Gastrocnemius medialis (tissue), 4 donors: ENCODE measurements at regions not wholly inside any gene's neighbourhood (a gene's known extent, or its start where the extent isn't known, plus 50 kb on each side); places are given as distances from the start of the nearest gene placed in this dataset.
"Not testable (repeated sequence)": the region's sequence is repeated elsewhere in the genome, so short reads cannot be mapped to it uniquely, and the experiment has no call there.

Source experiments
- ATAC-seq, 2 donors: fragments of 150-250 bp; one replicate each; pipeline ENCODE4 v1.9.1; 2016
- DNase-seq, 2 donors: peaks; one replicate each; pipeline ENCODE4 v3.0.0-alpha.2; 2019
- H3K27ac ChIP-seq, 4 donors: fragments of 200-600 bp; sonication (generic); 1 replicate in 1 of 4; 2 replicates in 3 of 4; pipeline ENCODE4 v1.5.1; 2016 to 2018; ENCODE audit warnings: mild to moderate bottlenecking in 2 of 4, moderate library complexity in 1 of 4
- H3K27me3 ChIP-seq, 3 donors: fragments of 200-600 bp; sonication (generic) in 2 of 3; 1 replicate in 1 of 3; 2 replicates in 2 of 3; pipeline versions ENCODE4 v1.5.1 to v1.6.0; 2016 to 2019; ENCODE audit warnings: mild to moderate bottlenecking in 1 of 3, moderate library complexity in 1 of 3
- H3K36me3 ChIP-seq, 2 donors: fragments of 200-600 bp; sonication (generic) in 1 of 2; one replicate each; pipeline ENCODE4 v1.5.1; 2017 to 2018
- H3K4me1 ChIP-seq, 2 donors: fragments of 200-600 bp; sonication (generic) in 1 of 2; one replicate each; pipeline ENCODE4 v1.5.1; 2016 to 2017; ENCODE audit warnings: mild to moderate bottlenecking in 2 of 2
- H3K4me3 ChIP-seq, 4 donors: fragments of 200-600 bp; sonication (generic) in 3 of 4; 1 replicate in 1 of 4; 2 replicates in 3 of 4; pipeline ENCODE4 v1.5.1; 2016 to 2019; ENCODE audit warnings: mild to moderate bottlenecking in 2 of 4
- H3K9me3 ChIP-seq, 3 donors: fragments of 200-600 bp; sonication (generic) in 2 of 3; 1 replicate in 1 of 3; 2 replicates in 2 of 3; pipeline ENCODE4 v1.5.1; 2016 to 2019
- POLR2A ChIP-seq, 2 donors: fragments of 450-650 bp; IDR thresholded peaks; one replicate each; pipeline ENCODE4 v1.6.1; 2017; ENCODE audit warnings: antibody characterized with exemption in 2 of 2, mild to moderate bottlenecking in 2 of 2, moderate library complexity in 2 of 2
- in situ Hi-C, 4 donors: fragments of 200-750 bp; cut with MboI; loops; one replicate each; pipeline versions ENCODE4 v1.15.0 to v1.8.0; 2017; ENCODE audit warnings: low sequenced_read_pairs in 4 of 4
- intact Hi-C: fragments of 100-400 bp; cut with DNase I; formaldehyde crosslinking; loops from one replicate; pipeline ENCODE4 v1.15.1; 2023; ENCODE audit warnings: low total_unique reads
- TF ChIP-seq, protein P1 (sequence below), 5 experiments: fragments of 450-650 bp in 3 of 5; fragments of 200-600 bp in 2 of 5; sonication (generic) in 2 of 5; IDR thresholded peaks in 4 of 5; conservative IDR thresholded peaks in 1 of 5; 1 replicate in 4 of 5; 2 replicates in 1 of 5; pipeline ENCODE4 v1.5.1; 2016 to 2019; ENCODE audit warnings: antibody characterized with exemption in 5 of 5, mild to moderate bottlenecking in 3 of 5, moderate library complexity in 3 of 5

DNA sequence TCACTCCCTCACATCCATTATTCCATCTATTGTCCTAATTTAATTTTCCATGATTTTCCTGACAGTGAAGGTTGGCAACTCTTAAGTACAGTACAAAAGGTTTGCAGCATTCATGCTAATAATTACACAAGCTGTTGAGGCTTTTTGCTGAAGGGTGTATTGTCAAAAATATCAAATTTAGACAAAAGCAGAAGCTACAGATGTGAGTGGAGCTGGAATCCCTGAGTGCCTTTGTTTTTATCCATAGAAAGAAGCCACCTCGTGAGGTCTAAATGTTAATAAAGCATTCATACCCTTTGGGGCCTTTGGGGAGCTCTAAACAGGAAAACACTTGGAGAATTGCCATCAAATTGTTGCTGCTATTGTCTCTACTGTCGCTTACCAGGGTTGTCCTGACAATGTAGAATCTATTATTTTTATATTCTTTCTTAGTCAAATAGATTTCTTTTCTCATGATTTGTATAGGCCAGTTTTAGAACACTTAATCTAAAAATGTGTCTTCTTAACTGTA lies 185.8 kb upstream of the ROBO1 start:
- in situ Hi-C loops: no loop called here
- H3K36me3 ChIP-seq: no peaks in the 10 kb centered on the region
- H3K4me3 ChIP-seq: no peak overlapping the region
- intact Hi-C loops: no loop called here
- TF ChIP-seq, protein P1, sequence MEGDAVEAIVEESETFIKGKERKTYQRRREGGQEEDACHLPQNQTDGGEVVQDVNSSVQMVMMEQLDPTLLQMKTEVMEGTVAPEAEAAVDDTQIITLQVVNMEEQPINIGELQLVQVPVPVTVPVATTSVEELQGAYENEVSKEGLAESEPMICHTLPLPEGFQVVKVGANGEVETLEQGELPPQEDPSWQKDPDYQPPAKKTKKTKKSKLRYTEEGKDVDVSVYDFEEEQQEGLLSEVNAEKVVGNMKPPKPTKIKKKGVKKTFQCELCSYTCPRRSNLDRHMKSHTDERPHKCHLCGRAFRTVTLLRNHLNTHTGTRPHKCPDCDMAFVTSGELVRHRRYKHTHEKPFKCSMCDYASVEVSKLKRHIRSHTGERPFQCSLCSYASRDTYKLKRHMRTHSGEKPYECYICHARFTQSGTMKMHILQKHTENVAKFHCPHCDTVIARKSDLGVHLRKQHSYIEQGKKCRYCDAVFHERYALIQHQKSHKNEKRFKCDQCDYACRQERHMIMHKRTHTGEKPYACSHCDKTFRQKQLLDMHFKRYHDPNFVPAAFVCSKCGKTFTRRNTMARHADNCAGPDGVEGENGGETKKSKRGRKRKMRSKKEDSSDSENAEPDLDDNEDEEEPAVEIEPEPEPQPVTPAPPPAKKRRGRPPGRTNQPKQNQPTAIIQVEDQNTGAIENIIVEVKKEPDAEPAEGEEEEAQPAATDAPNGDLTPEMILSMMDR (IDR thresholded peaks at IDR 0.05 in 4 of 5, conservative IDR thresholded peaks at IDR 0.05 in 1 of 5): no peak
- TF ChIP-seq POLR2A (IDR thresholded peaks at IDR 0.05): no peak
- ATAC-seq (no peak), DNase-seq (no peak)
- H3K9me3 ChIP-seq: no peaks in the 10 kb centered on the region
- no peak overlapping the region for H3K27ac ChIP-seq
- no peaks in the 10 kb centered on the region for H3K4me1 ChIP-seq
- no peaks in the 10 kb centered on the region for H3K27me3 ChIP-seq

DNA sequence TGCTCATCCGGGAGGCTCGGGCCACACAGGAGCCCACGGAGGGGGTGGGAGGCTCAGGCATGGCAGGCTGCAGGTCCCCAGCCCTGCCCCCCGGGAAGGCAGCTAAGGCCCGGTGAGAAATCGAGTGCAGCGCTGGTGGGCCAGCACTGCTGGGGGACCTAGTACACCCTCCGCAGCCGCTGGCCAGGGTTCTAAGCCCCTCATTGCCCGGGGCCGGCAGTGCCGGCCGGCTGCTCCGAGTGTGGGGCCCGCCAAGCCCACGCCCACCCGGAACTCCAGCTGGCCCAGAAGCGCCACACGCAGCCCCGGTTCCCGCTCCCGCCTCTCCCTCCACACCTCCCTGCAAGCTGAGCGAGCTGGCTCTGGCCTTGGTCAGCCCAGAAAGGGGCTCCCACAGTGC lies 183.6 kb upstream of the ROBO1 start:
- H3K4me3 ChIP-seq, in situ Hi-C loops, DNase-seq, ATAC-seq, H3K9me3 ChIP-seq, H3K36me3 ChIP-seq, H3K27me3 ChIP-seq, intact Hi-C loops, H3K27ac ChIP-seq, H3K4me1 ChIP-seq: not testable (repeated sequence)

DNA sequence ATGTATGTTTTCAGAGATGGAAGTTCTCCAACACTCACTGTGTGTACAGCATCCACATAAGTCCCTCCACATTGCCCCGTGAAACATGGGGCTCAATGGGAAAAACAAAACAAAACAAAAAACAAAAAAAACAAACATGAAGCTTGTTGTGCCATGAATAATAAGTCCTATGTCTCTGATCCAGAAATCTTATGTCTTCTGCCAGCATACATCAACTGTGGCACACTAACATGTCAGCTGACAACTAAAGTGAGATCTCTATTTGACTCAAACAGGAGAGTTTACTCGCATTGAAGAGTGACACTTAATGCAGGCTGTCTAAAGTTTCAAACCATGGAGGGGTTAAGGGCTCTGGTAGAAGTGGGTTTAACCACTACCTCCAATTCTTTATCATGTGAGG lies 180.2 kb upstream of the ROBO1 start:
- intact Hi-C loops: no loop called here
- H3K27ac ChIP-seq: no peak overlapping the region
- no peak overlapping the region for H3K4me3 ChIP-seq
- in situ Hi-C loops: no loop called here
- DNase-seq (no peak), ATAC-seq (no peak)
- H3K4me1 ChIP-seq: no peaks in the 10 kb centered on the region
- no peaks in the 10 kb centered on the region for H3K27me3 ChIP-seq
- H3K9me3 ChIP-seq: no peaks in the 10 kb centered on the region
- TF ChIP-seq, protein P1 (IDR thresholded peaks at IDR 0.05 in 4 of 5, conservative IDR thresholded peaks at IDR 0.05 in 1 of 5): no peak
- TF ChIP-seq POLR2A (IDR thresholded peaks at IDR 0.05): no peak
- H3K36me3 ChIP-seq: no peaks in the 10 kb centered on the region

DNA sequence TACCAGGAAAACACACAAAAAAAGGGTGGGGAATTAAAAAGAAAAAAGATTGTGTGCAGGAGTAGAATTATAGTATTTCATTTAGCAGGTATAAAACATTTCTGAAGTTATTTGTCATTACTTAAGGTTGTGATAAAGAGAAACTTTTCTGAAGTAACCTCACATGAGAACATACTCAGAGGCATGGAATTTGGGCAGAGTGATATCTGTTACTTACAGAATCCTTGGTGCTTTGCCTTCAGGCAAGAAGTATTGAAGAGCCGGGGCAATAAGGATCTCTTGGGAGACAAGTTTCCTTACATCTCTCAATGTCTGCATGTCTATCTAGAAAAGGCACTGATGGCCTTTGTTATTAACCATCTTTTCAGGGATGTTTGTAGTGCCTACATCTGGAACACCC lies 179.7 kb upstream of the ROBO1 start:
- Histone ChIP-seq H3K36me3 (no peaks in the 10 kb centered on the region), H3K27ac (no peak overlapping the region), H3K4me3 (no peak overlapping the region), H3K4me1 (no peaks in the 10 kb centered on the region), H3K9me3 (no peaks in the 10 kb centered on the region), H3K27me3 (no peaks in the 10 kb centered on the region)
- DNase-seq (no peak), ATAC-seq (no peak)
- intact Hi-C loops (no loop called here), in situ Hi-C loops (no loop called here)
- TF ChIP-seq POLR2A (IDR thresholded peaks at IDR 0.05): no peak
- TF ChIP-seq, protein P1 (IDR thresholded peaks at IDR 0.05 in 4 of 5, conservative IDR thresholded peaks at IDR 0.05 in 1 of 5): no peak

DNA sequence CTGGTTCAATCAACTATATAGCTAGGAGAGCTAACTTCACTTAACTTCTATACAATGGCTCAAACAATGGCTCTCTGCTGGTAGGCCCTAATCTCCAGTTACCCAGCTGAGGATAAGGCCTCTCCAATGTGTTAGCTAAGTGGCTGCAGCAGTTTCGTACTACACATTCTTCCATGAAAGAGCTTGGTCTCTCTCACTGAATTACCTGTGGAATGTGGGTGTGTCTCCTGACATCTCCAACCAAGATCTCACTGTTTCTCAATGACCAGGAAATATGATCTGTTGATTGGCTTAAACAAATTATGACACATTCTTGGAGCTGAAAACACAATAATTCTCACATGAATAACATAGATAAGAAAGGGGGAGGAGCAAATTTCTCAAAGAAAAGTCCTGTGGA lies 169.8 kb upstream of the ROBO1 start:
- no peak for DNase-seq
- no peak for TF ChIP-seq POLR2A (IDR thresholded peaks at IDR 0.05)
- TF ChIP-seq, protein P1 (IDR thresholded peaks at IDR 0.05 in 4 of 5, conservative IDR thresholded peaks at IDR 0.05 in 1 of 5): no peak
- ATAC-seq: no peak
- H3K36me3 ChIP-seq: no peaks in the 10 kb centered on the region
- no peak overlapping the region for H3K4me3 ChIP-seq
- H3K4me1 ChIP-seq: no peaks in the 10 kb centered on the region
- H3K27ac ChIP-seq: no peak overlapping the region
- H3K27me3 ChIP-seq: no peaks in the 10 kb centered on the region
- intact Hi-C loops: no loop called here
- in situ Hi-C loops: no loop called here
- H3K9me3 ChIP-seq: no peaks in the 10 kb centered on the region
